BJ (cell line): ENCODE measurements at regions not wholly inside any gene's neighbourhood (a gene's known extent, or its start where the extent isn't known, plus 50 kb on each side); places are given as distances from the start of the nearest gene placed in this dataset.

Experiments
- CTCF ChIA-PET: fragments of 350-600 bp; formaldehyde crosslinking; extraction: SDS; loops from one replicate; lab custom pipeline; 2021; ENCODE audit warnings: antibody characterized with exemption, inconsistent platforms; lab: Yijun Ruan, JAX
- POLR2A ChIA-PET: fragments of 300-600 bp; sonication (Branson Sonifier 250); formaldehyde crosslinking; extraction: SDS; loops from one replicate; lab custom pipeline; 2021; ENCODE audit warnings: antibody characterized with exemption; lab: Charles Lee
- DNase-seq: peaks from one replicate; pipeline ENCODE4 v3.0.0-alpha.2; 2011; ENCODE audit warnings: low read depth
- H3K27me3 ChIP-seq: 2 replicates; pipeline ENCODE4 v1.6.0; 2011; ENCODE audit warnings: low read length; ENCODE audit not compliant: control insufficient read depth, insufficient read depth
- H3K36me3 ChIP-seq: 2 replicates; pipeline ENCODE4 v1.5.1; 2011; ENCODE audit warnings: low read length; ENCODE audit not compliant: control insufficient read depth, insufficient read depth
- H3K4me3 ChIP-seq: 2 replicates; pipeline ENCODE4 v1.5.1; 2011; ENCODE audit warnings: low read depth, mild to moderate bottlenecking, control low read depth, low read length
- TF ChIP-seq, protein P1 (sequence below): IDR thresholded peaks from 2 replicates; pipeline ENCODE4 v1.5.1; 2011; ENCODE audit warnings: low read depth, mild to moderate bottlenecking, control low read depth, inconsistent platforms, low read length, moderate library complexity; ENCODE audit not compliant: insufficient read depth

DNA sequence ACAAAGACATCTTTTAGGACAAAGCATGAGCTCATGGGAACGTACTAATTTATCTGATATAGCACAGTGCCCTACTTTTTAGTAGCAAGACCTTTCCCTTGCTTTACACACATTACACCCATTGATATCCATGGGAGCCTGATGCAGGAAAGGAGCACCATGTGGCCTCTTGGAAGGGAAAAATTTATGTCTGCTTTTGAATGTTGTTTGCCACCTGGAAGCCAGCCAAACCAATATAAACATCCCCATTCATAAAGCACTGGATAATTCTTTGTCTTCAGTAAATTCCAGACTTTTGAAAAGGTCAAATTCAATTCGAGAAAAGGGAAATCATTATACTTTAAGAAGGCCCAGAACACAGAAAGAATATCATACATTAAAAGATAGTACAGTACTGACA, 152.3 kb upstream of the BEND6 start:
- ChIA-PET POLR2A (no interaction called here), CTCF (interaction anchor here (1.6 kb wide), 1 partner anchor 90 kb away, joined by 4 read pairs; no protein-coding TSS in a partner anchor)
- TF ChIP-seq, protein P1, sequence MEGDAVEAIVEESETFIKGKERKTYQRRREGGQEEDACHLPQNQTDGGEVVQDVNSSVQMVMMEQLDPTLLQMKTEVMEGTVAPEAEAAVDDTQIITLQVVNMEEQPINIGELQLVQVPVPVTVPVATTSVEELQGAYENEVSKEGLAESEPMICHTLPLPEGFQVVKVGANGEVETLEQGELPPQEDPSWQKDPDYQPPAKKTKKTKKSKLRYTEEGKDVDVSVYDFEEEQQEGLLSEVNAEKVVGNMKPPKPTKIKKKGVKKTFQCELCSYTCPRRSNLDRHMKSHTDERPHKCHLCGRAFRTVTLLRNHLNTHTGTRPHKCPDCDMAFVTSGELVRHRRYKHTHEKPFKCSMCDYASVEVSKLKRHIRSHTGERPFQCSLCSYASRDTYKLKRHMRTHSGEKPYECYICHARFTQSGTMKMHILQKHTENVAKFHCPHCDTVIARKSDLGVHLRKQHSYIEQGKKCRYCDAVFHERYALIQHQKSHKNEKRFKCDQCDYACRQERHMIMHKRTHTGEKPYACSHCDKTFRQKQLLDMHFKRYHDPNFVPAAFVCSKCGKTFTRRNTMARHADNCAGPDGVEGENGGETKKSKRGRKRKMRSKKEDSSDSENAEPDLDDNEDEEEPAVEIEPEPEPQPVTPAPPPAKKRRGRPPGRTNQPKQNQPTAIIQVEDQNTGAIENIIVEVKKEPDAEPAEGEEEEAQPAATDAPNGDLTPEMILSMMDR = no peak
- H3K27me3 ChIP-seq = no peaks in the 10 kb centered on the region
- DNase-seq = no peak
- no peak overlapping the region for H3K4me3 ChIP-seq
- no peaks in the 10 kb centered on the region for H3K36me3 ChIP-seq

DNA sequence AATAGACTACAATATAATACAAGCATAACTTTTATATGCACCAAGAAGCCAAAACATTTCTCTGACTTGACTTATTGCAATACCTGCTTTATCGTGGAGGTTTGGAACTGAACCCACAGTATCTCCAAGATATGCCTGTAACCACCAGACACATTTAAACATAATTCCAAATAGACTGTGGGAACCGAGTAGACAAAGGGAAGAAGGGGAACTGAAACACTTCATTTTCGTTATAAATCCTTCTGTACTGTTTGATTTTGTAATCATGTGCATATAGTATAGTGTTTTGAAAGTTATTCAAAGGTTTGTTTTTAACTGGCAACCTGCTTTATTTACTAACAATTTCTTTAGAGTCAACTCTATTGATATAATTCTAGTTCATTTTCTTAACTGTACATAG, 154.9 kb upstream of the BEND6 start:
- DNase-seq = no peak
- TF ChIP-seq, protein P1 = no peak
- Histone ChIP-seq H3K27me3 (no peaks in the 10 kb centered on the region), H3K36me3 (no peaks in the 10 kb centered on the region), H3K4me3 (no peak overlapping the region)
- ChIA-PET POLR2A (no interaction called here), CTCF (no interaction called here)

DNA sequence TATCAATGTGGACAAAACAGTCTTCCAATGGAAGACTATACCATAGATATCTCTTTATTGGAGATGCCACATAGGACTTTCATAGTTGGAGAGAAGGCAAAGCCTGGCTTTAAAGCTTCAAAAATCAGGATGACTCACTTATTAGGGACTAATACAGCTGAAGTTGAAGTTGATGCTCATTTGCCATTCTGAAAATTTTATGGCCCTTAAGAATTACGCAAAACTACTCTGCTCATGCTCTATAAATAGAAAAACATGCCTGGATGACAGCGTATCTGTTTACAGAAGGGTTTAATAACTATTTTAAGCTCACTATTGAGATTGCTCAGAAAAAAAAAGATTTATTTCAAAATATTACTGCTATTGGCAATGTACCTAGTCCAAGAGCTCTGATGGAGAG, 155.5 kb upstream of the DST start:
- CTCF ChIA-PET = interaction anchor here (1.2 to 1.9 kb wide), 2 partner anchors 21 to 54 kb away, joined by 4 read pairs; no protein-coding TSS in a partner anchor

DNA sequence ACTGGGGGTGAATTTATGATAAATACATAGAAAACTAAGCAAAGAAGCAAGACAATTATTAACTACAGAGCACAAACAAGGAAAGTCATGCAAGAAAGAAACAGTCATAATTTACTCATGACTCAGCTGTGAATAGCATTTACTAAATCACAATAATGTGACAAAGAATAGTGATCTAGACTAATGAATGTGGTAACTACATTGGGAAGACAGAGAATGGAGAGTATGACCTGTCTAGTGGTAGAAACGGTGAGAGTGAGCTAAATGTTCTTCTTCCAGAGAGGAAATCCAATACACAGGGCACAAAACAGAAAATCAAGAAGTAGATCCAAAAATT, 153.5 kb upstream of the DST start:
- H3K4me3 ChIP-seq = no peak overlapping the region
- CTCF ChIA-PET = no interaction called here
- TF ChIP-seq, protein P1 = no peak
- H3K27me3 ChIP-seq = no peaks in the 10 kb centered on the region
- H3K36me3 ChIP-seq = no peaks in the 10 kb centered on the region
- no peak for DNase-seq
- POLR2A ChIA-PET = no interaction called here

More for the DNA sequence above, 155.5 kb upstream of the DST start:
- Histone ChIP-seq H3K27me3 (no peaks in the 10 kb centered on the region), H3K36me3 (no peaks in the 10 kb centered on the region), H3K4me3 (no peak overlapping the region)
- peak; percentile 93 for DNase-seq
- POLR2A ChIA-PET = interaction anchor here (0.7 to 1.1 kb wide), 2 partner anchors 11 to 86 kb away, joined by 3 read pairs; no protein-coding TSS in a partner anchor
- TF ChIP-seq, protein P1 = no peak

DNA sequence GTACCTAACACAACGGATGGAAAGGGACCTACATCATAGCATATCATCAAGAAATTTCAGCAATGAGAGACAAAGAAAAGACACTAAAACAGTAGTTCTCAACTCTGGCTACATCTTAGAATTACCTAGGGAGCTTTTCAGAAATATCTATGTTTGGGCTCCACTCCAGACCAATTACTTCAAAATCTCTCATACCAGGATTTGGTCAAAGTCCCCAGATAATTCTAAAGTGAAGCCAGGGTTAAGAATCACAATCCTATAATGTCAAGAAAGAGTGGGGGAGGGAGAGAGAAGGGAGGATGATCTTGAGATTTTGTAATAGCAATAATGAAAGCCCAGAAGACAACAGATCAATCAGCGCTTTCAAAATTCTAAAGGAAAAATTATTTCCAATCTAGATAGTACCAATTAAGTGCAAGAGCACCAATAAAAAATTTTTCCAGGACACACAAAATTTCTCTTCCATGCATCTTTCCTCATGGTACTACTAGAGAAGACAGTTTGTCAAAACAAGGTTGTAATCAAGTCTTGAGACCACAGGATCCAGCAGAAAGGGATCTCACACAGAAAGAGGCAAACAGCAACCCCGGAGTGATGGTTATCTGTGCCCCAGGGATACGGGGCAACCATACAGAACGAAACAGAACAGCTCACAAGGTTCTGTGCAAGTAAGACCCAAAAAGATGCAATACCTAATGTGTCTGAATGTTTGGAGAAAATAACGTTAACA, 152.9 kb upstream of the DST start:
- ChIA-PET POLR2A (no interaction called here), CTCF (no interaction called here)
- Histone ChIP-seq H3K27me3 (no peaks in the 10 kb centered on the region), H3K4me3 (no peak overlapping the region), H3K36me3 (no peaks in the 10 kb centered on the region)
- TF ChIP-seq, protein P1 = no peak
- no peak for DNase-seq
